ENCODE measurements at regions not wholly inside any gene's neighbourhood (a gene's known extent, or its start where the extent isn't known, plus 50 kb on each side); places are given as distances from the start of the nearest gene placed in this dataset.
"Not testable (repeated sequence)": the region's sequence is repeated elsewhere in the genome, so short reads cannot be mapped to it uniquely, and the experiment has no call there.

GRCh38 chr11:48803955-48804354, 179.7 kb downstream of the TRIM51G start:
- not testable (repeated sequence) for H4K8ac ChIP-seq (ENCODE audit: low read depth, low read length); H3K9ac ChIP-seq (ENCODE audit: low read length); H2BK5ac ChIP-seq (ENCODE audit: low read depth, low read length, poor library complexity); H3K79me1 ChIP-seq (ENCODE audit: low read length); H2BK12ac ChIP-seq (ENCODE audit: low read length); H3K18ac ChIP-seq (ENCODE audit: low read length); H3K27me3 ChIP-seq (ENCODE audit: insufficient read depth, low read length); H4K91ac ChIP-seq (ENCODE audit: low read depth, low read length); H3K27ac ChIP-seq (ENCODE audit: low read depth, low read length); H3K36me3 ChIP-seq (ENCODE audit: control insufficient read depth in 1 of 2, insufficient read depth in 2 of 2, low read length in 2 of 2); H3K4ac ChIP-seq (ENCODE audit: low read depth, low read length); H2AFZ ChIP-seq (ENCODE audit: insufficient read depth, low read length, poor library complexity); H3K9me3 ChIP-seq (ENCODE audit: insufficient read depth, low read depth, low read length); H3K14ac ChIP-seq (ENCODE audit: low read length); H3K23ac ChIP-seq (ENCODE audit: low read length); H2BK120ac ChIP-seq (ENCODE audit: insufficient read depth, low read length, poor library complexity); H3K79me2 ChIP-seq (ENCODE audit: control insufficient read depth, insufficient read depth, low read length, poor library complexity); H4K12ac ChIP-seq (ENCODE audit: low read depth, low read length); H3K4me1 ChIP-seq (ENCODE audit: control insufficient read depth in 1 of 2, insufficient read depth in 2 of 2, low read length in 2 of 2); H2AK5ac ChIP-seq (ENCODE audit: low read length); H3K4me2 ChIP-seq (ENCODE audit: low read length); DNase-seq
- peak overlapping the region; percentile 53 for H3K4me3 ChIP-seq (ENCODE audit: low read depth, low read length)
- WGBS (ENCODE audit: extremely low coverage, insufficient coverage, insufficient read length): no CpG with 5 or more reads among the region's 7 CpGs
